HG02884 (cell line): ENCODE measurements at regions not wholly inside any gene's neighbourhood (a gene's known extent, or its start where the extent isn't known, plus 50 kb on each side); places are given as distances from the start of the nearest gene placed in this dataset.

ENCODE experiments used
- ATAC-seq: cut with Tn5 transposase; IDR thresholded peaks from one replicate; pipeline ENCODE4 v1.9.1; 2021; ENCODE audit warnings: mild to moderate bottlenecking, moderate library complexity; ENCODE audit not compliant: unreplicated experiment

DNA sequence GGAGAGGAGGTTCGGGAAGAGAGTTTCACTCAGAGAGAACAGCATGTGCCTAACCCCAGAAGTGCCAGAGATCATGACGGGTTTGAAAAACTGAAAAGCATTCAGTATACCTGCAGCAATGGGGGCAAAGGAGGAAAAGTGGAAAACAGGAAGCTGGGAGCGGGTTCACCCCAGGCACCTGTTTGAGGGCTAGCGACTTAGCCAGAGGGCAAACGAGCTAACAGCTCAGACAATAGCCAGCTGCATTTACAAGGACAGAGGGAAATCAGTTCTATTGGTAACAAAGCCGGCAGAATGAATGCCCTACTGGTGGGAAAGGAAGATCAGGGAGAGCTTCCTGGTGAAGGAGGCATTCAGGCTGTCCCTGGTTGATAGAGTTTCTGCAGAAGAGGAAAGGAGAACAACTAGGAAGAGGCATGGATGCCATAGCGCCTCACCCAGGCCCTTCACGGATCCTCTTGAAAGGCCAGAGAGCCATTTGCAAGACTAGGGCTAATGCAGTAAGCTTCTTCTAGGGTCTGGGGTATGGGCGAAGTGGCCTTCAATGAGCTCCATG lies 141.7 kb upstream of the ADRA1B start:
- no peak for ATAC-seq

- ATAC-seq: no peak
Observed at GRCh38 chr5:159775890-159776289, 140.4 kb upstream of the ADRA1B start.

- ATAC-seq: no peak
Observed at GRCh38 chr5:159777049-159777660, 139.1 kb upstream of the ADRA1B start.

- no peak for ATAC-seq
Observed at GRCh38 chr5:159779481-159779880, 136.8 kb upstream of the ADRA1B start.

DNA sequence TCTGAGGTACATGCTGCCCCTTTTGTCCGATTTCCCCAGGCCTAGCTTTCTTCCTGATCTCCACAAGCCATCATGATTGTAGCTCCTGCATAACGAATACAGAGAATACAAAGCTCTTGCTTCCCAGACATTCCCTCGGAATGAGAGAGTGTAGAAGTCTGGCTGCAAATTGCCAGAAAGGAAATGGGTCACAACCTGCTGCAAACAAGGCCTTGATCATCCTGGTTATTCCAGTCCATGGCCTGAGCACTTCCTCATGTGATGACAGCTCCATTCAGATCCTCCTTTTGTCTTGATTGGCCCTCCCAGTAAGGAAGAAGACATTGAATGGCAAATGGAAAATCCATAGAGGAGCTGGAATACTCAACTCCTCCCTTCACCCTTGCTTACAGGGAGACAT lies 136.0 kb upstream of the ADRA1B start:
- no peak for ATAC-seq

- no peak for ATAC-seq
Observed at GRCh38 chr5:159781626-159782157, 134.6 kb upstream of the ADRA1B start.

GRCh38 chr5:159782197-159782994 lies 133.9 kb upstream of the ADRA1B start:
- peak; percentile 52 for ATAC-seq

GRCh38 chr5:159782995-159783300 lies 133.3 kb upstream of the ADRA1B start:
- ATAC-seq: no peak

DNA sequence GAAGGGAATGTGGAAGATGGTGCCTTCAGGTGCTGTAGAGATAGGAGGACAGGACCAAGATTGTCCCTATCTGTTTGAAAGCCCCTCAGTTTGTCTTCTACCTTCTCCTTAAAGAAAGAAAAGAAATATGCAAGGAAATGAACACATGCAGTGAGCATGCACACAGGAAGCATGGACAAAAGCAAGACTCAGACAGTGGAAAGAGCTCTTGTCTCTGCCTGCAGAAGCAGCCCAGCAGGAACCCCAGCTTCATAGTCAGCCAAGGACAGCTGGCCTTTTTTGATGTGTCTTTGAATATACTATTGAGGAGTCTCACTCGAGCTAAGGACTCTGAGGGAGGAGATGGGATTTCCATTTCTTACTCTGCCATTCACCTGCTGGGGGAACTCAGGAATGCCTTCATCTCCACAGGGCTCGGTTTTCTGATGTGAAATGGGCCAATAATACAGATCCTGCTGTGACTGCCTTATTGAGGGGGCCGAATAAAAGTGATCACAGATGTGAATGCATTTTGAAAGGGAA lies 132.5 kb upstream of the ADRA1B start:
- ATAC-seq: no peak

- no peak for ATAC-seq
Observed at GRCh38 chr5:159784993-159785392, 131.3 kb upstream of the ADRA1B start.

- no peak for ATAC-seq
Observed at GRCh38 chr5:159785656-159786055, 130.6 kb upstream of the ADRA1B start.

DNA sequence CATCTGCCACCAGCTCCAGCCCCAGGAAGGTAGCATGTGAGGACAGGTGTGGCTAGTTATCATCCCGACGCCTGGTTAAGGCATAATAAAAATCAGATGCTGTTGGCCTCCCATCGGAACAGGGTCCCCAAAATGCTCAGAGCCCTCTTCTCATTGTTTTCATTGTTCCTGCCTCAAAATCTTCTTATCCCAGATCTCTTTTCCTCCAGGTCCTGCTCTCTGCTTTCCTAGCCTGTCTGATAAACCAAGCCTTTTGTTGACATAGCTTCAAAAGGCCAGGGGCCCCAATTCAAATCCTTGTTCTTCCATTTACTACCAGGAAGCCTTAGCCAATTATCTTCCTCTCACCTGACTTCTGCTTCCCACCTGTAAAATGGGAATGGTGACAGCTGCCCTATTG lies 130.1 kb upstream of the ADRA1B start:
- ATAC-seq: no peak

DNA sequence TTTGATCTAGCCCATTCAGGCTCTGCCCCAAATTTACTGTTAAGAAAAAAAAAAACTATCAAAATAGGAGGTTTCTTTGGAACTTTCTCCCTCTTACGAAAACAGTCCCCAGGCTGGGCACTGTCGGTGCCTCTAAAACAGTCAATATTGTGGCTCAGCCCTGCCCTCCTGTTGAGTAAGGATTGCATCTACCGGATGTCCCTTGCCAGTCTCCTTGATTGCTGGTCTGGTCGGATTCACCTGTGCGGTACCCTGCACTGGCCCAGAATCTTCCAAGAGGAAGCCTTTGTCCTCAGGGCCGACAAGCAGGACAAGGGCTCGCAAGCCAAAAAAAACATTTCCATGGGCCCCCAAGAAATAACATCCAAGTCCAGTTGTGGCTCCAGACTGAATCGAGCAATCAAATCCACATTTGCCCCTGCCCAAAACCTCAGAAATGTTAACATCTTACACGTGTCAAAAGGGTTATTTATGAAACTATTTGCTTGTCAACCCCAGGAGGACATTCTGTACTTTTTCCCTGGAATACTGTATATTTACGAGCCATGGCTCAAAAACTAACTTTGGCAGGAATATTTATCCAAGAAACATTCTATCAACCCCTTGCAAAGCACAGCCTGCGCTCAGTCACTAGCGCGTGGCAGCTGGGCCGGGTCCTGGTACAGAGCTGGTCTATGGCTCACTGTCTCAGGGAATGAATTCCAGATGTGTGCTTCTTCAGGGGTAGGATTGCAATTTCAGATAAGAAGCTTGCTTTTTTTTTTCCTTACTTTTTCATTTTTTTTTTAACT lies 129.2 kb upstream of the ADRA1B start:
- no peak for ATAC-seq

DNA sequence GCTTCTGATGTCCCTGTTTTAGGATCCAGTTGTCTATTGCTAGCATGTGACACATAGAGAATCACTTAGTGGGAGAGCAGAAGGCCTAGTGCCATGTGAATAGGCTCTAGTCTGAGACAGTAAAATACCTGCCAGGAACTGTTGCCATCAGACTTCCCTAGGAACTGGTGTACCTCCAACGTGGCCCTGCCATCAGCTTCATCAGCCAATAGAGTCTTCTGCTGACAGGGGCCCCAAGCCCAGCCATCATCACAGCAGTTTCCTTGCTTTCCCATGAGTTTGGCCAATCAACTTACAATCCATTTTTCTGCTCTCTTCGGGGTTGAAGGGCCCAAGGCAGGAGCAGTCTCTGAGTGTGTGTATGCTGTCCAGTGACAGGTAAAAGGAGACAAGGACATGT lies 128.4 kb upstream of the ADRA1B start:
- no peak for ATAC-seq

DNA sequence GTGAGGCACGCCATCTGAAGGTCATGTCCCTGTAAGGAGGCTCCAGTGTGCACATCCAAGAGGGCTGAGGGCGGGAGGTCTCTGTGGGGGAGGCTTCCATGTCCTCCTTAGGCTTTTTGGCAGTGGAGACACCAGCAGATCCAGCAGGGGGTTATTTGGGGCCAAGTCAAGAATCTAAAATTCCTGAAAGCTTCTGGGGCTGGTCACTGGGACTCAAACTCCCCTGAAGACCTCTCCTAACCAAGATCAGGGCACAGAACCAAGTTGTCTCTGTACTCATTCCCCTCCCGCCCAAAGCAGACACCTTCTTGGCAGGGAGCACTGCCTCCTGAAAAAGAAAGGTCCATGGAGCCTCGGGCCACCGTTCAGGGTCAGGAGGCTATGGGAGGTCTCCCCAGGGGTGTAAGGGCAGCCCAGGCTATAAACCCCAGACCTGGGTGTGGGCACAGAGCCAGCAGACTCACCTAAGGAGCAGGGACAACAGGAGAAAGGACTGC lies 127.4 kb upstream of the ADRA1B start:
- ATAC-seq: no peak

- ATAC-seq: no peak
Observed at GRCh38 chr5:159792180-159792579, 124.1 kb upstream of the ADRA1B start.

DNA sequence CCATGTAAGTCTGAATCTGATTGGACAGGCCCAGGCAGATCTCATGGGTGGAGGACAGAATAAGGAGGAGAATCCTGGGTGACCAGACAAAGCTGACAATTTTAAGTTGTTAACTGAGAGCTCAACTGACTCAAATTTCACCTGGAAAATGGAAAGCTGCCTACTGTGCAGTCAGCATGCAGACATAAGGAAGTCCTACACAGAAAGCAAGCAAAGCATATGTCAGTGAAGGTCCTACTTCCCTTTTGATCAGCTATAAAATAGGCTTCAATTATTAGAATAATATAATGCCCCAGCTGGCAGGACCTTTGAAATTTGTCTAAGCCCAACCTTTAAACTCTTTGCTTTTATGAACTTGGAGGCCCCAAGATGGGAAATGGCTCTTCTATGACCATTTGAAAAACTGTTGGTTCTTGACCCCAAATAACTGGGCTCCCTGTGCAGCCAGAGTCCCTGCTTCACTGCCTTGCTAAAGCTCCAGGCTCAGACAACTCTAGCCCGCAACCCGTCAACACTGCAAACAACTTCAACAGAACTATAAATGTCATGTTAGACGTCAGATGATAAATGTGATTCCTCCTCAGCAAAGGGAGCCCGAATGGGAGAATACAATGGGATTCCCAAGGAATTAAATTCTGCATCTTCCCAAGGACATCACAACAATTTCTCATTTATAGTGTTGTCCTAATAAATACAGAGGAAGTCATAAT lies 118.9 kb upstream of the ADRA1B start:
- no peak for ATAC-seq

- no peak for ATAC-seq
Observed at GRCh38 chr5:159799701-159800100, 116.6 kb upstream of the ADRA1B start.

- no peak for ATAC-seq
Observed at GRCh38 chr5:159800131-159800840, 116.0 kb upstream of the ADRA1B start.

DNA sequence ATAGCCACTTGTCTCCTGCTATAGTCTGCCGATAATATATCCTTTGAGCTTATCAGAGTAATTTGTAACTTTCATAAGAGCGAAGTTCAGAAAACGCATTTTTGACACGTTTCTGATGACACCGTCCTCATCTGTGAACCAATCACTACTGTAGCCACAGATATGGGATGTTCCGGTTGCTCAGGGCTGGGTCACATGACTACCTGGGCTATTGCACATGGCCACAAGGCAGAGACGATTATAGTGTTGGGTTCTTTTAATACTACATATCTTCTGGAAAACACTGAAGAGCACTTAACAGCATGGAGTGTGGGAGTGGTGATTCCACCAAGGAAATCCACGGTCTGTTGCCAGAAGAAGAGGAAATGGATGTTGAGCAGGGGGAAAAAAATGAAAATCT lies 115.0 kb upstream of the ADRA1B start:
- ATAC-seq: no peak
